ENCODE measurements at regions not wholly inside any gene's neighbourhood (a gene's known extent, or its start where the extent isn't known, plus 50 kb on each side); places are given as distances from the start of the nearest gene placed in this dataset.

- TF ChIP-seq GATA2 (IDR thresholded peaks at IDR 0.05; ENCODE audit: low read depth, low read length) = no peak
- no peak for TF ChIP-seq GATA3 (IDR thresholded peaks at IDR 0.05; ENCODE audit: low read depth, low read length)
Measured at GRCh38 chr11:103700622-103701021, 335.8 kb upstream of the DDI1 start.
